Gastroesophageal sphincter (tissue), 3 donors: ENCODE measurements at regions not wholly inside any gene's neighbourhood (a gene's known extent, or its start where the extent isn't known, plus 50 kb on each side); places are given as distances from the start of the nearest gene placed in this dataset.

ENCODE experiments used
- CTCF ChIP-seq, 4 experiments: fragments of 200-600 bp in 2 of 4; fragments of 450-650 bp in 2 of 4; sonication (generic) in 1 of 4; IDR thresholded peaks; one replicate each; pipeline ENCODE4 v1.5.1; 2017 to 2019; ENCODE audit warnings: antibody characterized with exemption in 4 of 4, mild to moderate bottlenecking in 2 of 4, moderate library complexity in 2 of 4
- EP300 ChIP-seq: sonication (generic); formaldehyde crosslinking; IDR thresholded peaks from one replicate; pipeline ENCODE4 v1.6.1; 2017; ENCODE audit warnings: antibody characterized with exemption, mild to moderate bottlenecking
- POLR2A ChIP-seq, 2 donors: fragments of 450-650 bp; IDR thresholded peaks; one replicate each; pipeline ENCODE4 v1.6.1; 2017; ENCODE audit warnings: antibody characterized with exemption in 2 of 2, mild to moderate bottlenecking in 2 of 2, moderate library complexity in 1 of 2

GRCh38 chr4:108391701-108392455 lies 223.1 kb upstream of the LEF1 start:
- no peak for TF ChIP-seq CTCF (IDR thresholded peaks at IDR 0.05)
- TF ChIP-seq POLR2A (IDR thresholded peaks at IDR 0.05), result no peak
- TF ChIP-seq EP300, result no peak
